Neural cell (in vitro differentiated cells): ENCODE measurements at regions not wholly inside any gene's neighbourhood (a gene's known extent, or its start where the extent isn't known, plus 50 kb on each side); places are given as distances from the start of the nearest gene placed in this dataset.
A peak's percentile ranks its signal among the peaks of the same experiment; 100 is the strongest.

Experiments
- H2AFZ ChIP-seq: fragments of 200-600, 300-800 bp; sonication (generic), shearing (Covaris generic); 2 replicates; pipeline ENCODE4 v1.6.0; 2014; ENCODE audit warnings: low read depth, mild to moderate bottlenecking, antibody characterized with exemption, low read length, moderate library complexity
- H3F3A ChIP-seq: fragments of 200-600 bp; shearing (Covaris generic); 2 replicates; pipeline ENCODE4 v1.6.1; 2016; ENCODE audit warnings: mild to moderate bottlenecking, moderate library complexity, mixed read lengths, antibody characterized with exemption, low read length; ENCODE audit not compliant: insufficient read depth, poor library complexity, severe bottlenecking
- H3K27ac ChIP-seq: fragments of 200-600, 300-800 bp; sonication (generic), shearing (Covaris generic); 2 replicates; pipeline ENCODE4 v1.5.1; 2014; ENCODE audit warnings: mild to moderate bottlenecking, low read length, moderate library complexity
- H3K27me3 ChIP-seq: fragments of 300-800, 200-600 bp; sonication (generic), shearing (Covaris generic); 2 replicates; pipeline ENCODE4 v1.6.0; 2014; ENCODE audit warnings: mild to moderate bottlenecking, low read depth, low read length, moderate library complexity; ENCODE audit not compliant: insufficient read depth
- H3K36me3 ChIP-seq: fragments of 300-800, 200-600 bp; sonication (generic), shearing (Covaris generic); 2 replicates; pipeline ENCODE4 v1.5.1; 2014; ENCODE audit warnings: mild to moderate bottlenecking, antibody characterized with exemption, low read length, moderate library complexity; ENCODE audit not compliant: insufficient read depth
- H3K4me2 ChIP-seq: fragments of 300-800, 200-600 bp; sonication (generic), shearing (Covaris generic); 2 replicates; pipeline ENCODE4 v1.6.0; 2014; ENCODE audit warnings: mild to moderate bottlenecking, low read length
- H3K4me3 ChIP-seq: fragments of 300-800, 200-600 bp; sonication (generic), shearing (Covaris generic); 2 replicates; pipeline ENCODE4 v1.5.1; 2014; ENCODE audit warnings: mild to moderate bottlenecking, low read length, moderate library complexity
- H3K79me2 ChIP-seq: fragments of 200-600 bp; shearing (Covaris generic); replicated peaks from 2 replicates; pipeline ENCODE4 v1.6.0; 2014; ENCODE audit warnings: mild to moderate bottlenecking, low read length, moderate library complexity; ENCODE audit not compliant: insufficient read depth
- H3K9ac ChIP-seq: fragments of 300-800, 200-600 bp; sonication (generic), shearing (Covaris generic); 2 replicates; pipeline ENCODE4 v1.6.1; 2016; ENCODE audit warnings: mild to moderate bottlenecking, low read length, mixed read lengths
- H3K9me2 ChIP-seq: fragments of 200-600 bp; shearing (Covaris generic); 2 replicates; pipeline ENCODE4 v1.6.1; 2016; ENCODE audit warnings: mild to moderate bottlenecking, low read length, mixed read lengths; ENCODE audit not compliant: insufficient read depth
- H3K9me3 ChIP-seq: fragments of 200-600, 300-800 bp; sonication (generic), shearing (Covaris generic); 2 replicates; pipeline ENCODE4 v1.6.1; 2016; ENCODE audit warnings: mild to moderate bottlenecking, mixed run types, low read length, moderate library complexity, mixed read lengths
- H4K20me1 ChIP-seq: fragments of 200-600 bp; shearing (Covaris generic); 2 replicates; pipeline ENCODE4 v1.6.1; 2016; ENCODE audit warnings: mild to moderate bottlenecking, mixed run types; ENCODE audit not compliant: insufficient read depth
- CTCF ChIP-seq: fragments of 450-650 bp; IDR thresholded peaks from 2 replicates; pipeline ENCODE4 v1.5.1; 2014; ENCODE audit warnings: antibody characterized with exemption, mild to moderate bottlenecking, moderate library complexity; ENCODE audit not compliant: poor library complexity, severe bottlenecking
- EP300 ChIP-seq: fragments of 450-650 bp; conservative IDR thresholded peaks from 2 replicates; pipeline ENCODE4 v1.6.1; 2014; ENCODE audit warnings: antibody characterized with exemption, mild to moderate bottlenecking, moderate library complexity; ENCODE audit not compliant: poor library complexity, severe bottlenecking
- EZH2 ChIP-seq: fragments of 200-600, 300-800 bp; shearing (Covaris generic), sonication (generic); IDR thresholded peaks from 2 replicates; pipeline ENCODE4 v1.6.1; 2014; ENCODE audit warnings: antibody characterized with exemption, low read length, borderline replicate concordance, mild to moderate bottlenecking; ENCODE audit not compliant: insufficient read depth, poor library complexity, severe bottlenecking
- MXI1 ChIP-seq: fragments of 450-650 bp; conservative IDR thresholded peaks from 2 replicates; pipeline ENCODE4 v1.6.1; 2014; ENCODE audit warnings: antibody characterized with exemption, mild to moderate bottlenecking; ENCODE audit not compliant: poor library complexity, severe bottlenecking
- POLR2AphosphoS5 ChIP-seq: IDR thresholded peaks from 2 replicates; pipeline ENCODE4 v1.6.1; 2012
- RAD21 ChIP-seq: fragments of 450-650 bp; conservative IDR thresholded peaks from 2 replicates; pipeline ENCODE4 v1.6.1; 2014; ENCODE audit warnings: antibody characterized with exemption, mild to moderate bottlenecking, moderate library complexity
- REST ChIP-seq: IDR thresholded peaks from 2 replicates; pipeline ENCODE4 v1.6.1; 2012; ENCODE audit warnings: borderline replicate concordance
- SMC3 ChIP-seq: fragments of 450-650 bp; conservative IDR thresholded peaks from 2 replicates; pipeline ENCODE4 v1.6.1; 2014; ENCODE audit warnings: antibody characterized with exemption, mild to moderate bottlenecking, moderate library complexity; ENCODE audit not compliant: poor library complexity
- TAF1 ChIP-seq: IDR thresholded peaks from 2 replicates; pipeline ENCODE4 v1.6.1; 2012; ENCODE audit warnings: low read depth

GRCh38 chr2:47638430-47638829, 67.6 kb upstream of the KCNK12 start:
- H3K4me2 ChIP-seq: no peak overlapping the region
- no peak overlapping the region for H3K4me3 ChIP-seq
- H3F3A ChIP-seq: no peaks in the 10 kb centered on the region
- no peaks in the 10 kb centered on the region for H3K9me2 ChIP-seq
- no peaks in the 10 kb centered on the region for H3K27me3 ChIP-seq
- no peak overlapping the region for H3K27ac ChIP-seq
- TF ChIP-seq REST (no peak), MXI1 (no peak), EZH2 (no peak), RAD21 (no peak), CTCF (no peak), POLR2AphosphoS5 (no peak), SMC3 (no peak), TAF1 (no peak), EP300 (no peak)
- H2AFZ ChIP-seq: no peak overlapping the region
- H3K9me3 ChIP-seq: no peaks in the 10 kb centered on the region
- no peaks in the 10 kb centered on the region for H3K79me2 ChIP-seq
- no peaks in the 10 kb centered on the region for H3K36me3 ChIP-seq
- no peaks in the 10 kb centered on the region for H4K20me1 ChIP-seq
- no peak overlapping the region for H3K9ac ChIP-seq

GRCh38 chr2:47636596-47637264, 65.9 kb upstream of the KCNK12 start:
- Histone ChIP-seq H3K36me3 (no peaks in the 10 kb centered on the region), H3K27me3 (no peaks in the 10 kb centered on the region), H2AFZ (no peak overlapping the region), H3K4me2 (no peak overlapping the region), H3K27ac (no peak overlapping the region), H4K20me1 (no peaks in the 10 kb centered on the region), H3K79me2 (no peaks in the 10 kb centered on the region), H3F3A (no peaks in the 10 kb centered on the region), H3K9me3 (no peaks in the 10 kb centered on the region), H3K4me3 (no peak overlapping the region), H3K9ac (no peak overlapping the region), H3K9me2 (no peaks in the 10 kb centered on the region)
- TF ChIP-seq RAD21: no peak
- peak; percentile 35 for TF ChIP-seq REST
